Head of caudate nucleus (tissue), 42 donors: ENCODE measurements at regions not wholly inside any gene's neighbourhood (a gene's known extent, or its start where the extent isn't known, plus 50 kb on each side); places are given as distances from the start of the nearest gene placed in this dataset.

Experiments used
- DNase-seq, 42 donors: peaks; one replicate each; pipeline versions ENCODE4 v3.0.0 to v3.0.0-alpha.2; 2020 to 2021; ENCODE audit warnings: mixed read lengths in 7 of 42
- intact Hi-C: fragments of 100-400 bp; cut with DNase I; formaldehyde crosslinking; loops from one replicate; pipeline ENCODE4 v1.15.0; 2022

- intact Hi-C loops = no loop called here
These were observed 113.8 kb upstream of the NKX1-1 start for GRCh38 chr4:1519787-1520661.

DNA sequence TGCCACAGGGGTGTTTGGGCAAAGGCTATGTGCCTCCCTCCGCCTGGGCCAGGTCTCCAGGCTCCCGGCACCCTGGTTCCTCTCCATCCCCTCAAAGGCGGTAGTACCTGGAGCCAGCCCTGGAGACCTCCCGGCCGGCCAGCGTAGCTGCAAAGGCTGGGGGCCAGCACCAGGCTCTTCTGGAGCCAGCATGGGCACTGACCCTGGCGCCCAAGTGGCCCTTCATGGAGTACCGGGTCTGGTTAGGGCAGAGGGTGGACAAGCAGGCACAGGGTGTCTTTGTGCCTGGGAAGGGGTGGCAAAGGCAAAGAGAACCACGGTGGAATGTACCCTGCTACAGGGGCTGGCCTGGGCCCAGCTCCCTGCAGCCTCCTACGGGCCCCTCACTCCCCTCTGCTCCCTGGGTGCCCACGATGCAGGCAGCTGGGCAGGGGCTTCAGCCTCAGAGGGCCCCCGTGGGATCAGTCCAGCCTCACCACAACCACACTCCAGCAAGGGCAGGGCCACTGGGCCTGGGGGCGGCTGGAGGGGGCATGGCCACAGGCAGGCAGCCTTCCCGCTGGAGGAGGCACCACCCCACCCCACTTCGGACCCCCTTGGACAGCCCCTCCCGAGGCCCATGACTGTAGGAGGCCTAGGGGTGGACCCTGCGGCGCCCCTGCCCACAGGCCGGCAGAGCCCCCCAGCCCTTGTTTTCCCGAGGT lies 112.9 kb upstream of the NKX1-1 start:
- DNase-seq = no peak
- intact Hi-C loops = no loop called here

More at GRCh38 chr4:1519787-1520661, 113.8 kb upstream of the NKX1-1 start:
- DNase-seq = no peak

DNA sequence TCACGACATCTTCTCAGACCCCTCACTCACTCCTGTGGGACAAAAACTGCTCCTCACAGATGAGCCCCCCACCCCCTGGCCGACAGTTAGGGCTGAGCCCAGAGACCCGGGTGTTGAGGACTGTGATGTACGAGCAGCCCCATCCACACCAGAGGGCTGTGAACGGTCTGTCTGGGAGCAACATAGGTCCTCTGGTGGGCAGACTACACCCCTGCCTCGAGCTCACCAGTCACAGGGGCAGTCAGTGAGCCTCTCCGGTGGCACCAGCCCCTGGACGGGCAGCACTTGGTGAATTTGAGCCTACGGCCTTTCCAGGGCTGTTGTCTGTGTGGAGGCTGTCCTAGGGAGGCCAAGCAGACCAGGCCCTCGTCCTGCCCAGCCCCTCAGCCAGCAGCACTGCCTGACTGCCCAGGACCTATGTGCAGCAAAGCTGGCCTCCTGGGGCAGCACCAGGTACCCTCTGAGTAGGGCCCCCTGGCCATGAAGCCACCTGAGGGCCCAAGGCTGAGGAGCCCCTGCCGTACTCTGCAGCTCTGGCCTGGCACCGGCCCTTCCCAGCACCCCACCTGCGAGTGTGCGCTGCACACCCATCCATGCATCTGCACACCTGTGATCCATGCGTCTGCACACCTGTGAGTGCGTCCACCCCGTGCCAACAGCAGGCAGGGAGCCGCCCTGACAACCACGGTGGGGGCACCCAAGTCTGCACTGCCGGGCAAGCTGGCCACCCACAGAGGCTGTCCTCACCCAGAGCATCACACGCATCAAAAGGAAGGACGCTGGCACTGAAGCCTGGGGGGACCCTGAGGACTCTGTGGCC lies 111.6 kb upstream of the NKX1-1 start:
- intact Hi-C loops = no loop called here

DNA sequence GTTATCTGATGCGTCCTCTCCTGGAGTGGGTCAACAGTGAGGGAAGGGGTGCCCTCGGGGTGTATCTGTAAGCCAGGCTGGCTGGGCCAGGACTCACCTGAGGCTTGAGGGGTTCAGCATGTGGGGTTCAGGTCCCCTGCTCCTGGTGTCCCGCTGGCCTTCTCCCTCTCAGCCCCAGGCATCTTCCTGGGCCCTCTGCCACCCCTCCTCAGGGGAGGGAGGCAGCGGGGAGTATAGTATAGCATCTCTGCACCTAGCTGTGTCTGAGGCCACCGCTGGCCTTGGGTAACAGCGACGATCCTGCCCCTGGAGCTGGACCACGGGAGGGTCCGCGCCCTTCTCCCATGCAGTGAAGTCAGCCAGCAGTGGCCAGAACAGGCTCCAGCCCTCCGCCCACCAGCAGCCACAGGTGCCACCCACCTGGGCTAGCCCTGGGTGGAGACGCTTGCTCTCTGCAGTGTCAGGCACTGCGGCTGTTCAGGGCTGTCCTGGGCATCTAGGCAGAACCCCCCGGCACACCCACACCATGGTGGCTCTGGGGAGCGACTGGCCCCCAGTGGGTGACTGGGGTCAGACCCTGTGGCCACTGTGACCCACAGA lies 110.7 kb upstream of the NKX1-1 start:
- intact Hi-C loops = no loop called here
- DNase-seq = peak in 1 of 42 donors; percentile 2

More for the DNA sequence above, 111.6 kb upstream of the NKX1-1 start:
- DNase-seq = no peak

GRCh38 chr4:1516261-1516660 lies 110.0 kb upstream of the NKX1-1 start:
- intact Hi-C loops = no loop called here
- DNase-seq = peak in 1 of 42 donors; percentile 3

DNA sequence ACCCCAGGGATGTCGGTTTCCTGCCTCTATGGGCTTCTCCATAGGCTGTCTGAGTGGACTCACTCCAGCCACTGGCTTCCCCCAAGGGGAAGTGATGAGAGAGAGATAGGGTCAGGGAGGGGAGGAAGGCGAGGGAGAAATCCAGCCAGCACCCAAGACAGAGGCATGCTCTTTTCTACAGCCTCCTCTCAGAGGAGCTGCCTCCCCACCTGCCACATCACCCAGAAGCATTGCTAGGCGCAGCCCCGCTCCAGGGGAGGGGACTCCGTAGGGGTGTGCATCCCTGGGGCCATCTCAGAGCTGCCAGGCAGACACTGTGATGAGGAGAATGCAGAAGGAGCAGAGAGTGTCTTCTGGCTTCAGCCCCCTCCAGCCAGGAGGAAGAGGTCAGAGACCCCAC lies 109.5 kb upstream of the NKX1-1 start:
- no peak for DNase-seq
- intact Hi-C loops = no loop called here

DNA sequence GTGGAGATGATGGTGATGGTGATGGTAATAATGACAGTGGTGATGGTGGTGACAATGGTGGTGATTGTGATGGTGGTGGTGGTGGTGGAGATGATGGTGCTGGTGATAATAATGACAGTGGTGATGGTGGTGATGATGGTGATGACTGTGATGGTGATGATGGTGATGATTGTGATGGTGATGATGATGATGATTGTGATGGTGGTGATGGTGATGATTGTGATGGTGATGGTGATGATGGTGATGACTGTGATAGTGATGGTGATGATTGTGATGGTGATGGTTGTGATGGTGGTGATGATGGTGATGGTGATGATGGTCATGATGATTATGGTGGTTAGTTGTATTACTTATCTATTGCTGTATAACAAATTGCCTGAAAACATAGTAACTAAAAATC lies 108.9 kb upstream of the NKX1-1 start:
- intact Hi-C loops = no loop called here

DNA sequence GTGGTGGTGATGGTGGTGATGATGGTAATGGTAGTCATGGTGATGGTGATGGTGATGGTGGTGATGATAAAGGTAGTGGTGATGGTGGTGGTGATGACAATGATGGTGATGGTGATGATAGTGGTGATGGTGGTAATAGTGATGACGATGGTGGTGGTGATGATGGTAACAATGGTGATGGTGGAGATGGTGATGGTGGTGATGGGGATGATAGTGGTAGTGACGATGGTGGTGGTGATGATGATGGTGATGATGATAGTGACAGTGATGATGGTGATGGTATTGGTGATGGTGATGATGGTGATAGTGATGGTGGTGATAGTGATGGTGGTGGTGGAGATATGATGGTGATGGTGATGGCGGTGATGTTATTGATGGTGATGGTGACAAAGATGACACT lies 108.4 kb upstream of the NKX1-1 start:
- no peak for DNase-seq
- intact Hi-C loops = no loop called here

More for the DNA sequence above, 108.9 kb upstream of the NKX1-1 start:
- DNase-seq = no peak

GRCh38 chr4:1513936-1514483 lies 107.8 kb upstream of the NKX1-1 start:
- intact Hi-C loops = no loop called here
- DNase-seq = no peak

DNA sequence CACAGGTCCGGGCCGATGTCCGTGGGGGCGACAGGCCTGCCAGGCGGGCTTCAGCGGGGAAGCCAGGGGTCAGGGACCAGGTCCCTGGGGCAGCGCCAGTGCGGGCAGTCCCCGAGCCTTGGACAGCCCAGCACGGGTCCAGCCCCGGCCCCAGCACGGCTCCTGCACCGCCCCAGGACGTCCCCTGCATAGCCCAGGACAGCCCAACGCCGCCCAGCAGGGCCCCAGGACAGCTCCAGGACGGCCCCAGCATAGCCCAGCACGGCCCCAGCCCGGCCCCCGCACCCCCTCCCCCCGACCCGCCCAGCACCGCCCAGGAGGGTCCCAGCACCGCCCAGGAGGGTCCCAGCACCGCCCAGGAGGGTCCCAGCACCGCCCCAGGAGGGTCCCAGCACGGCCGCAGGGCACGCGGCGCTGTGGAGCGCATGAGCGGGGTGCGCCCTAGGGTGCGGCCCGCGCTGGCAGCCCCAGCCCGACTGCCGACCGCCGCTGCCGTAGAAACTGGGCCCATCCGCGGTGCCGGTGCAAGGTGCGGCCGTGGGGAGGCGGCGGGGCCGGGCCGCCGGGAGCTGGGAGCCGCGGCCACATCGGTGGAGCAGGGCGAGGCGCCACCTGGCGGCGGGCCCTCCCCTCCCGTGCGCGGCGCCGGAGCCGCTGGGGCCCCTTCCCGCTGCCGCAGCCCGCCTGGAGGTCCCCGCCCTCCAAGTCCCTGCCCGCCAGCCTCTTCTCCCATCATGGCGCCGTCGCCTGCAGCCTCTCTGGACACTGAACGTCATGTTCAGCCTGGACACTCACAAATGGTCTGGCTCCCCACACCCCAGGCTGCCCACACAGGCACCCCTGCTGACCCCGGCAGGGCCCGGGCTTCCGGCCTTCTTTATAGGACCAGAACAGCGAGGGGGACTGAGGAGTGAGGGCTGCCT lies 106.8 kb upstream of the NKX1-1 start:
- intact Hi-C loops = no loop called here
- DNase-seq = peak in 28 of 42 donors; percentile 15 to 69 (median 34)

- DNase-seq = no peak
- intact Hi-C loops = no loop called here
These were observed 106.0 kb upstream of the NKX1-1 start for GRCh38 chr4:1512051-1512737.

DNA sequence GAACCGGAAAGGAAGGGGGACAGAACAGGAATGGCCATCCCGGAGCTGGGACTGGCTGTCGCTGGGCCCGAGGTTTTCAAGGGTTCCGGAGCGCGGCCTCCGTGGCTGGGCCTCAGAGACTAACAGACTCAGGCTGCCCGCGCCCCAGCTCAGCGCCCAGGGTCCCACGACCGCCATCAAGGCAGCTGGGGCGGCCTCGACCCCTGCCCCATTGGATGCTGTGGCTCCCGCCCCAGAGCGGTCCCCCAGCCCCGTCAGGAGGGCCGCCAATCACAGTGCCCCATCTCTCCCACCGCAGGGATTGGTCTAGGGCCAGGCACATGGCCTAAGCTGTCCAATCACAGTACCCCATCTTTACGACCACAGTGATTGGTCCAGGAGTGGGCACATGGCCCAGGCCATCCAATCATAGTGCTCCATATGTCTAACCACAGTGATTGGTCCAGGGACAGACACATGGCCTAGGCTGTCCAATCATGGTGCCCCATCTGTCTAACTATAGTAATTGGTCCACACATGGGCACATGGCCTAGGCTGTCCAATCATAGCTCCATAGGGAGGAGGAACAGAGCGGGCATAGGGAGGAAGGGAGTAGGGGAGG lies 105.3 kb upstream of the NKX1-1 start:
- intact Hi-C loops = no loop called here
- peak in 14 of 42 donors; percentile 19 to 80 (median 47) for DNase-seq

- peak in 2 of 42 donors; percentile 2 for DNase-seq
- intact Hi-C loops = no loop called here
These were observed 104.7 kb upstream of the NKX1-1 start for GRCh38 chr4:1510931-1511330.

DNA sequence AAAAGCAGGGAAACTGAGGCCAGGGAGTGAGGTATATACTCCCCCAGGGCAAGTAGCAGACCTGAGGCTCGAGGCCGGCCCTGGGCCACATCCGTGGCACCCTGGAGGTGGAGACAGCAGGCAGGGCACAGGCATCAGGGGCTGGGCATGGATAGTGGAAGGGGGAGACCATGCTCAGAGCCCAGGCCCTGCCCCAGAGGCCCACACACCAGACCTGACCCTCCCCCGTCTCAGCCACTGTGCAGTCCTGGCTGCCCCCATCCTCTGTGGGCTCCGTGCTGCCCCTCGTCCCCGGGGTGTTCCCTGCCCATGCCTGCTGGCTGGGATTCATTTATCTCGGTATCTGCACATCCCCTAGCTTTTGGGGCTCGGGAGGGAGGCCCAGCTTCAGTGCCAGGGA lies 103.1 kb upstream of the NKX1-1 start:
- intact Hi-C loops = no loop called here
- DNase-seq = peak in 2 of 42 donors; percentile 4 to 7

GRCh38 chr4:1508161-1509160 lies 102.2 kb upstream of the NKX1-1 start:
- peak in 7 of 42 donors; percentile 2 to 36 (median 10) for DNase-seq
- intact Hi-C loops = no loop called here
